ENCODE measurements at regions not wholly inside any gene's neighbourhood (a gene's known extent, or its start where the extent isn't known, plus 50 kb on each side); places are given as distances from the start of the nearest gene placed in this dataset.

GRCh38 chr22:22431271-22432220 lies 77.0 kb downstream of the ZNF280B start:
- no peaks in the 10 kb centered on the region for H3K9me3 ChIP-seq (ENCODE audit: severe bottlenecking)
- peak; percentile 70 for DNase-seq (ENCODE audit: low spot score)
- H3K4me1 ChIP-seq (ENCODE audit: insufficient read depth, poor library complexity, severe bottlenecking), result no peaks in the 10 kb centered on the region
- H3K36me3 ChIP-seq (ENCODE audit: low read depth), result no peaks in the 10 kb centered on the region
- H3K4me3 ChIP-seq (ENCODE audit: severe bottlenecking), result no peak overlapping the region
- peaks cover 9% of the 10 kb centered on the region for H3K27me3 ChIP-seq (ENCODE audit: insufficient read depth, poor library complexity, severe bottlenecking)
- peak; percentile 67 for TF ChIP-seq CTCF (IDR thresholded peaks at IDR 0.05; ENCODE audit: poor library complexity, severe bottlenecking)
- peak; percentile 85 for ATAC-seq (ENCODE audit: low read depth)
- H3K27ac ChIP-seq (ENCODE audit: poor library complexity, severe bottlenecking), result no peak overlapping the region

GRCh38 chr22:22432479-22432878 lies 76.1 kb downstream of the ZNF280B start:
- no peaks in the 10 kb centered on the region for H3K36me3 ChIP-seq (ENCODE audit: low read depth)
- ATAC-seq (ENCODE audit: low read depth), result no peak
- H3K4me1 ChIP-seq (ENCODE audit: insufficient read depth, poor library complexity, severe bottlenecking), result no peaks in the 10 kb centered on the region
- peaks cover under 1% of the 10 kb centered on the region for H3K9me3 ChIP-seq (ENCODE audit: severe bottlenecking)
- no peak for TF ChIP-seq CTCF (IDR thresholded peaks at IDR 0.05; ENCODE audit: poor library complexity, severe bottlenecking)
- no peak overlapping the region for H3K4me3 ChIP-seq (ENCODE audit: severe bottlenecking)
- no peak for DNase-seq (ENCODE audit: low spot score)
- H3K27me3 ChIP-seq (ENCODE audit: insufficient read depth, poor library complexity, severe bottlenecking), result peaks cover 9% of the 10 kb centered on the region
- no peak overlapping the region for H3K27ac ChIP-seq (ENCODE audit: poor library complexity, severe bottlenecking)

- Histone ChIP-seq H3K4me1 (ENCODE audit: insufficient read depth, poor library complexity, severe bottlenecking) (no peaks in the 10 kb centered on the region), H3K9me3 (ENCODE audit: severe bottlenecking) (peaks cover 5% of the 10 kb centered on the region), H3K36me3 (ENCODE audit: low read depth) (no peaks in the 10 kb centered on the region), H3K4me3 (ENCODE audit: severe bottlenecking) (no peak overlapping the region), H3K27me3 (ENCODE audit: insufficient read depth, poor library complexity, severe bottlenecking) (peaks cover 9% of the 10 kb centered on the region), H3K27ac (ENCODE audit: poor library complexity, severe bottlenecking) (no peak overlapping the region)
- no peak for TF ChIP-seq CTCF (IDR thresholded peaks at IDR 0.05; ENCODE audit: poor library complexity, severe bottlenecking)
- no peak for DNase-seq (ENCODE audit: low spot score)
- ATAC-seq (ENCODE audit: low read depth), result no peak
Observed at GRCh38 chr22:22432937-22433336, 75.6 kb downstream of the ZNF280B start.

- no peak for ATAC-seq (ENCODE audit: low read depth)
- no peaks in the 10 kb centered on the region for H3K4me1 ChIP-seq (ENCODE audit: insufficient read depth, poor library complexity, severe bottlenecking)
- no peak for TF ChIP-seq CTCF (IDR thresholded peaks at IDR 0.05; ENCODE audit: poor library complexity, severe bottlenecking)
- peaks cover 9% of the 10 kb centered on the region for H3K27me3 ChIP-seq (ENCODE audit: insufficient read depth, poor library complexity, severe bottlenecking)
- no peak overlapping the region for H3K4me3 ChIP-seq (ENCODE audit: severe bottlenecking)
- H3K36me3 ChIP-seq (ENCODE audit: low read depth), result no peaks in the 10 kb centered on the region
- peaks cover 7% of the 10 kb centered on the region for H3K9me3 ChIP-seq (ENCODE audit: severe bottlenecking)
- H3K27ac ChIP-seq (ENCODE audit: poor library complexity, severe bottlenecking), result no peak overlapping the region
- DNase-seq (ENCODE audit: low spot score), result no peak
Observed at GRCh38 chr22:22433770-22434169, 74.8 kb downstream of the ZNF280B start.

Measured in RWPE2 (cell line).